ENCODE measurements at regions not wholly inside any gene's neighbourhood (a gene's known extent, or its start where the extent isn't known, plus 50 kb on each side); places are given as distances from the start of the nearest gene placed in this dataset.
"Not testable (repeated sequence)": the region's sequence is repeated elsewhere in the genome, so short reads cannot be mapped to it uniquely, and the experiment has no call there.

DNA sequence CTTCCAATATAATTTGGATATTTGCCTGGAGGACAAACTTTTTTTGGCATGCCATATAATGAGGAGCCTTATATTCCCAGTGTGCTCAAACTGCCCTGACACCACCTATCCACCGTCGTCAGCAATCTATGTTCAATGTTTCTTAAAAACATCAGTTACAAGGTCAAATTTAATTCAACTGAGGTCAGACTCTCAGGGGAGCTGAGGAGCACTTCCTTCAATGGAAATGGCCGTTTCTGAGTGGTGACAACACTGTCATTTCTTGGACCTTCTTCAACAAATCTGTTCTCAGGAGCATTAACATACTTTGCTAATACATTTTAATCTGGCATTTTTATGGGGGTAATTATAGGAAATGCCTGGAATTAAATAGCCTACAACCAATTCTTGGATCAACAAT lies 90.8 kb upstream of the FBXO28 start:
- not testable (repeated sequence) for DNase-seq

DNA sequence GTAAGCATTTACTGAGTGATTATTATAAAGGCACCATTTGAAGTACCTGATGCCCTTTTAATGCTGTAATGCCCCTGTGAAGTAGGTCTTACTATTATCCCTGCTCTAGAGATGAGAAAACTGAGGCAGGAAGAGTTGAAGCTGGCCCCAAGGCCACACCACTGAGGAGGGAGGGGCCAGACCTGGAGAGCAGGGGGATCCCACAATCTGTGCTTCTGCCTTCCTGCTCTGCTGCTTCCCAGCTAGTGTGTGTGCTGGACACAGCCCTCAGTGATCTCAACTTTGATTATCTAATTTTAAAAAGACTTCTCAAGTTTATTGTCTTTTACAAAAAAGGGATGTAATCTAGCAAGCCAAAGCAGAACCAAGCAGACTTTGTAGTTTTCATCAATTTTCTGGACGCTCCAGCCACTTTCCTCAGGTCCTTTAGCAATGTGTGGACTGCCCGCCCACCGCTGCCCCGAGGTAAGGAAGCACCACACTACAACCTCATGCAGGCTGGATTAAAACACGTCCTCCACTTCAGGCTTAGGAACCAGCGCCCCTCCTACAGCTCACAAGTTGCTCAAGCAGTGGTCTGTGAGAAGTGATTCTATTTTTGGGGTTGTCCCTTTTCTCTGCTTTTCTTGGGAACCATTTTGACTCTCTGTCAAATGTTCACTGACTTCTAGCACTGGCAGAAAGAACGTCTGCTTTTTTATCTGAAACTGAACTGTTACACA lies 91.5 kb upstream of the FBXO28 start:
- not testable (repeated sequence) for DNase-seq

DNA sequence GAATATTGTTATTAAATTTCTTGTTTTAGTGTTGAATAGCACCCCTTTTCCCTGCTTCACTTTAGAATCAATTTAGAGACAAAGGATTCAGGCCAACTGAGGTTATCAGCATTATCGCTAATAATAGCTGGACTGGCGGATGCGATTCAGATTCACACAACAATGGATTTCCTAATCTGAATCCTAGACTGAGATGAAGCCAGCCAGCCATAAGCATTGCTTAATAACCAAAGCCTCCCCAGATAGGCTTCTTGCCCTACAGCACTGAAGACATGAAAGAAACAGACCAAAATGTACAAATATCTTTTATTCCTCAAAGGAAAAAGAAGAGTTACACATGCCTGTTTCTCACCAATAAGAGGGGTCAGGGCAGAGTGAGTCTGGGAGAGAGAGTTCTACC lies 94.0 kb upstream of the FBXO28 start:
- DNase-seq, result not testable (repeated sequence)

DNA sequence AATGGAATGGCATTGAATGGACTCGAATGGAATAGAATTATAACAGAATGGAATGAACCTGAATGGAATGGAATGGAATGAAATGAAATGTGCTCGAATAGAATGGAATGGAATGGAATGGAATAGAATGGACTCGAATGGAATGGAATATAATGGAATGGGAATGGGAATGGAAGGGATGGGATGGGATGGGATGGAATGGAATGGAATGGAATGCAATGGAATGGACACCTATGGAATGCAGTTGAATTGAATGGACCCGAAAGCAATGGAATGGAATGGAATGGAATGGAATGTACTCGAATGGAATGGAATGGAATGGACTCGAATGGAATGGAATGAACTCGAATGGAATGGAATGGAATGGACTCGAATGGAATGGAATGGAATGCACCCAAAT lies 98.1 kb upstream of the FBXO28 start:
- not testable (repeated sequence) for DNase-seq

DNA sequence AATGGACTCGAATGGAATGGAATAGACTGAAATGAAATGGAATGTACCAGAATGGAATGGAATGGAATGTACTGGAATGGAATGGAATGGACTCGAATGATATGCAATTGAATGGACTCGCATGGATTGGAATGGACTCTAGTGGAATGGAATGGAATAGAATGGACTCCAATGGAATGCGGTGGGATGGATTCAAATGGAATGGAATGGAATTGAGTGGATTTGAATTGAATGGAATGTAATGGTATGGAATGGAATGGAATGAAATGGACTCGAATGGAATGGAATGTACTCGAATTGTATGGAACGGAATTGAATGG lies 99.6 kb upstream of the FBXO28 start:
- DNase-seq, result no peak

DNA sequence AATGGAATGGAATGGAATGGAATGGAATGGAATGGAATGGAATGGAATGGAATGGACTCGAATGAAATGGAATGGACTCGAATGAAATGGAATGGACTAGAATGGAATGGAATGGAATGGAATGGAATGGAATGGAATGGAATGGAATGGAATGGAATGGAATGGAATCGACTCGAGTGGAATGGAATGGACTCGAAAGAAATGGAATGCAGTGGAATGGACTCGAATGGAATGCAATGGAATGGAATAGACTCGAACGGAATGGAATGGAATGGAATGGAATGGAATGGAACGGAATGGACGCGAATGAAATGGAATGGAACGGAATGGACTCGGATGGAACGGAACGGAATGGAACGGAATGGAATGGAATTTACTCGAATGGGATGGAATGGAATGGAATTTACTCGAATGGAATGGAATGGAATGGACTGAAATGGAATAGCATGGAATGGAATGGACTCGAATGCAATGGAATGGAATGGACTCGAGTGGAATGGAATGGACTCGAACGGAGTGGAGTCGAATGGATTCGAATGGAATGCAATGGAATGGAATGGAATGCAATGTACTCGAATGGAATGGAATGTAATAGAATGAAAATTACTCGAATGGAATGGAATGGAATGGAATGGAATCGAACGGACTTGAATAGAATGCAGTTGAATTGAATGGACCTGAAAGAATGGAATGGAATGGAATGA lies 100.1 kb upstream of the FBXO28 start:
- DNase-seq, result not testable (repeated sequence)

DNA sequence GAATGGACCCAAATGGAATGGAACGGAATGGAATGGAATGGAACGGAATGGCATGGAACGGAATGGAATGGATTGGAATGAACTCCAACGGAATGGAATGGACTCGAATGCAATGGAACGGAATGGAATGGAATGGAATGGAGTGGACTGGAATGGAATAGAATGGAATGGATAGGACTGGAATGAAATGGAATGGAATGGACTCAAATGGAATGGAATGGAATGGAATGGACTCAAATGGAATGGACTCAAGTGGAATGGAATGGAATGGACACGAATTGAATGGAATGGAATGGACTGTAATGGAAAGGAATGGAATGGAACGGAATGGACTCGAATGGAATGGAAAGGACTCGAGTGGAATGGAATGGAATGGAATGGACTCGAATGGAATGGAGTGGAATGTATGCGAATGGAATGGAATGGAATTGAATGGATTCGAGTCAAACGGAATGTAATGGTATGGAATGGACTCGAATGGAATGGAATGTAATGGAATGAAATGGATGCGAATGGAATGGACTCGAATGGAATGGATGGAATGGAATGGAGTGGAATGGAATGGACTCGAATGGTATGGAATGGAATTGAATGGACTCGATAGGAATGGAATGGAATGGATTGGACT lies 101.0 kb upstream of the FBXO28 start:
- DNase-seq, result not testable (repeated sequence)

DNA sequence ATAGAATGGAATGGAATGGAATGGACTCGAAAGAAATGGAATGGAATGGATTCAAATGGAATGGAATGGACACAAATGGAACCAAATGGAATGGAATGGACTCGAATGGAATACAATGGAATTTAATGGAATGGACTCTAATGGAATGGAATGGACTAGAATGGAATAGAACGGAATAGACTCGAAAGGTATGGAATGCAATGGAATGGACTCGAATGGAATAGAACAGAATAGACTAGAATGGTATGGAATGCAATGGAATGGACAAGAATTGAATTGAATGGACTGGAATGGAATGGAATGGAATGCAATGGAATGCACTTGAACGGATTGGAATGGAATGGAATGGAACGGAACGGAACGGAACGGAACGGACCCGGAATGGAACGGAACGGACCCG lies 101.7 kb upstream of the FBXO28 start:
- not testable (repeated sequence) for DNase-seq

DNA sequence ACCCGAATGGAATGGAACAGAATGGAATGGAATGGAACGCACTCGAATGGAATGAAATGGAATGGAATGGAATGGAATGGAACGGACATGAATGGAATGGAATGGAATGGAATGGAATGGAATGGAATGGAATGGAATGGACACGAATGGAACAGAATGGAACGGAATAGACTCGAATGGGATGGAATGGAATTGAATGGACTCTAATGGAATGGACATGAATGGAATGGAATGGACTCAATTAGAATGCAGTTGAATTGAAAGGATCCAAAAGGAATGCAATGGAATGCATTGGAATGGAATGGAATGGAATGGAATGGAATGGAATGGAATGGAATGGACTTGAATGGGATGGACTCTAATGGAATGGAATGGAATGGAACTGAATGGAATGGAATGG lies 102.2 kb upstream of the FBXO28 start:
- DNase-seq, result not testable (repeated sequence)

DNA sequence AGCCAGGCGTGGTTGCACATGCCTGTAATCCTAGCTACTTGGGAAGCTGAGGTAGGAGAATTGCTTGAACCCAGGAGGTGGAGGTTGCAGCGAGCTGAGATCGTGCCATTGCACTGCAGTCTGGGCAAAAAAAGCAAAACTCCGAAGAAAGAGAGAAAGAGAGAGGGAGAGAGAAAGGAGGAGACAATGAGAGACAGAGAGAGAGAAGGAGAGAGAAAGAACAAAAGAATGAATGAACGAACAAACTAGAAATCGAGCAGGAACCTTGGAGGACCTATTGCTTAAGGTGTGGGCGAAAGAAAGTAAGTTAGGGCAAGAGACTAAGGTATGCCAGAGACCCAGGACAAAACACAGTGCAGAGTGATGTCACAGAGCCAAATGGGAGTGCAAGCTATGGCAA lies 102.8 kb upstream of the FBXO28 start:
- not testable (repeated sequence) for DNase-seq

DNA sequence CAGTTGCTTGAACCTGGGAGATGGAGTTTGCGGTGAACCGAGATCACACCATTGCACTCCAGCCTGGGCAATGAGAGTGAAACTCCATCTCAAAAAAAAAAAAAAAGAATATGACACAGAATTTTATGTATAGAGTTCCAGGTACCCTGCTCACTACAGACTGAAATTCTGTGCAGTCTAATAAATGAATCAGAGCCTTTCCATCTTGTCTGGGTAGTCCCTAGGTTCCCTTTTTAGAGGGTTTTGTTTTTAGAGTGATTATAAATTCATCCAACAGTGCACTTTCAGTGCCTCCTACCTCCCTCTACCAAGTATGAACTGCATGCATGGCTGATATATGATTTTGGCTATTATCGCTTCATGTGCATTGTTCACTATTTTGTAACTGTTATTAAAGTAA lies 107.9 kb upstream of the FBXO28 start:
- DNase-seq, result not testable (repeated sequence)

DNA sequence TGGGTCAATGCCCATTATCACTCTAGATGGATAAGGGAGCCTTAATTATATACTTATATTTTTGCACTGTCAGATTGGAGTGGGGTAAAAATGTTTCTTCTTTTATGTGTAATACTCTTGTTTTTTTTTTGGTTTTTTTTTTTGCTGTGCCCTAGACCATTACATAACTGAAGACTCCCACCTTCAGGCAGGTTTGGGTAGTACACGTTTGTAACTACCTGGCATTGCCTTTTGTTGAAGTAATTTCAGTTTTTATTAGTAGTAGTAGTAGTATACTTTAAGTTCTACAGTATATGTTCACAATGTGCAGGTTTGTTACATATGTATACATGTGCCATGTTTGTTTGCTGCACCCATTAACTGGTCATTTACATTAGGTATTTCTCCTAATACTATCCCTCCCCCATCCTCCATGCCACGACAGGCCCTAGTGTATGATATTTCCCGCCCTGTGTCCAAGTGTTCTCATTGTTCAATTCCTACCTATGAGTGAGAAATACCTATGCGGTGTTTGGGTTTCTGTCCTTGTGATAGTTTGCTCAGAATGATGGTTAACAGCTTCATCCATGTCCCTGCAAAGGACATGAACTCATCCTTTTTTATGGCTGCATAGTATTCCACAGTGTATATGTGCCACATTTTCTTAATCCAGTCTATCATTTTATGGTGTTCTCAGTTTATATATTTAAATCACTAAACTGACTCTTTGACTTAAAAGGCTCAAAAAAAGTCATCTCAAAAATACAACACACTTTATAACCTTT lies 109.2 kb upstream of the FBXO28 start:
- not testable (repeated sequence) for DNase-seq

DNA sequence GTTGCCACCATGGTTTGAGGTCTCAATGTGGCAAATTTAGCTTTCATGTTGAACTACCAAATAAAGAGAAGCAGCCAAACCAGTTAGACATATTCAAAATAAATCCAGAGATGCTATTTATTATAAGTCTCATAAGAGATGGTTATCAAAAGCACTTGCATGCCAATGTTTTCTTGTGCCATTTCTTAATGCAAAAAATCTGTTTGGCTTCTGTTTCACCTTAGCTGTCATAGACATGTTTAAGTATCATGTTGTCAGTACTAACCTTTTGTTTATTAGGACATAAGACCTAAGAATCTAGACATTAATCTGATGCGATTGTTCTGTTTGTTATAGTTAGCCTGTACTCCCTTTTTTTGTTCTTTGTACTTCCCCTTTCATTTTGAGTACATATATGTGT lies 110.0 kb upstream of the FBXO28 start:
- DNase-seq, result not testable (repeated sequence)

DNA sequence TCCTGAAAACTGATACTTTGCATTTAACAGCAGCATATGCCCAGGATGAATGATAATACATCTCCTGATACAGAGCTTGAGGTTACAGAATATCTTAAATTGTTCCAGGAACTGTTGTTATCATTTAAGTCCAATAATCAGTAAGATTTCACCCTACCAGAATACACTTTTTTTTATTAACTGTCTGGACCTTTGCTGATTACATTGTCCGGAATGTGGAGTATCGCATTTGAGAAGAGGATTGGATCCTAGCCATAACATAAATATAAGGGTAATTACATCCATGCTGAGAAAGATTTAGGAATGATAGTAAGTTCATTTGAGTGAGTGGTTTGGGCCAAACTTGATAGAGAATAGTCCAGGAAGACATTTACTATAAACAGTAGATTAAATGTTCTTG lies 112.2 kb upstream of the FBXO28 start:
- not testable (repeated sequence) for DNase-seq

DNA sequence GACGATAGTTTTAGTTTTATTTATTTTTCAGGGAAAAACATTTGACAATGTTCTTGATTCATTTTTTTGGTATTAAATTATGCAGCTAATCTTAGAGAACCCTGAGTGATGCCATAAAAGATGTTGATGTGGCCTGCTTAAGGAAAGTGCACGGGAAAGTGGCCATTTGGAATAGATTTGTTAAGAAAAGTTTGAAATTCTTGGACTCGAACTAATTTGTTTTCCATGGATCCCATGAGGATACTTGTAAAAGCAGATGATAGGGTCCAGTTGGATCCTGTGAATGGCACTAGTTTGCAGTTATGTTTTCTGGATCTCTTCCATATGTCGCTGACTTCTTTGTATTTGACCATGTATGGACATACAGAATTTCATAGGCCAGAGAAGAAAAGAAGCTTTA lies 114.2 kb upstream of the FBXO28 start:
- not testable (repeated sequence) for DNase-seq

DNA sequence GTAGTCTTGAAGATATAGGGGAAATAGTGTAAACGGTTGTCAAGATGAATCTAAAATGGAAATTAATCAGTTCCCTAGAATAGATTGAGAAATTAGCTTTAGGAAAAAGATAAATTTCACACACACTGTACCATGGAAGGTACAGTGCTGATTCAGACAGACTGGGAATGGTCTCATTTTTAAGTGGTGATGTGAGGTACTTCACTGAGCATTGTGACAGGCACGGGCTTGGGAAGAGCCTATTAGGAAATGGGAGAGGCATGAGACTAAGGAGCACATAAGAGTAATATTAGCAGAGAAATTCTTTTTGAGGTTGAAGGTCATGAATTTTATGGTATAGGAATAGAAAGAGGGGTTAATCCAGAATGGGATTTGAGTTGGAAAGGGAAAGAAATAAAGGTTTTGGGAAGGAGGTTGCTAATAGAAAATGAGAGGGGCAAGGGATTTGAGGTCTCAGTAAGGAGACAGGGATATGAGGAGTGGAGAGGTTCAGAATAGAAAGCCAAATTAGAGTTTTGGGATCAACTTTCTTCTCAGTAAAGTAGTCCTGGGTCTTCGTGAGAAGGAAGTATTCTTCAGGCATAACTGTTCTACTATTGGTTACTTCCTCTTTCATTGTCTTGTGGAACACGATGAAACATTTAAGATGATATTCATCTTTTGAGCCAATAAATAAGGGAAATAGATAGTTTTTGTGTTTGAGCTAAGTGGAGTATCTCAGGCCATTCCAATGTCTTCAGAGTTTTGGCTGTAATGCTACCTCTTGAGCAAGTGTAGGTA lies 115.0 kb upstream of the FBXO28 start:
- DNase-seq, result not testable (repeated sequence)

DNA sequence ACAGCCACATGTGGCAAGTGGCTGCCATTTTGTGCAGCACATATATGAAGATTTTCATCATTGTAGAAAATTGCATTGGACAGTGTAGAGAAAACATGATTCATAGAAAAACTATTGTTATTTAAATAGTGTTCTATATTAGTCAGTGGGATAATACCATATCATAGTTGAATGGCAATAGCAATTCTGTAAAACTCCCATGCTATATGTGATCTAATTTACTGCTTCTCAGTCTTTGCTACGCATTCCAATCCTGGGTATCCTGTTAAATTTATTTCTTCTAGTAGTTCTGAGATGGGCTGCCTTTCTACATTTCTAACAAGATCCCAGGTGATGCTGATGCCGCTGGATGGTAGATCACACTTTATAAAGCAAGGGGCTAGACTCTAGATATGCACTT lies 117.5 kb upstream of the FBXO28 start:
- not testable (repeated sequence) for DNase-seq

DNA sequence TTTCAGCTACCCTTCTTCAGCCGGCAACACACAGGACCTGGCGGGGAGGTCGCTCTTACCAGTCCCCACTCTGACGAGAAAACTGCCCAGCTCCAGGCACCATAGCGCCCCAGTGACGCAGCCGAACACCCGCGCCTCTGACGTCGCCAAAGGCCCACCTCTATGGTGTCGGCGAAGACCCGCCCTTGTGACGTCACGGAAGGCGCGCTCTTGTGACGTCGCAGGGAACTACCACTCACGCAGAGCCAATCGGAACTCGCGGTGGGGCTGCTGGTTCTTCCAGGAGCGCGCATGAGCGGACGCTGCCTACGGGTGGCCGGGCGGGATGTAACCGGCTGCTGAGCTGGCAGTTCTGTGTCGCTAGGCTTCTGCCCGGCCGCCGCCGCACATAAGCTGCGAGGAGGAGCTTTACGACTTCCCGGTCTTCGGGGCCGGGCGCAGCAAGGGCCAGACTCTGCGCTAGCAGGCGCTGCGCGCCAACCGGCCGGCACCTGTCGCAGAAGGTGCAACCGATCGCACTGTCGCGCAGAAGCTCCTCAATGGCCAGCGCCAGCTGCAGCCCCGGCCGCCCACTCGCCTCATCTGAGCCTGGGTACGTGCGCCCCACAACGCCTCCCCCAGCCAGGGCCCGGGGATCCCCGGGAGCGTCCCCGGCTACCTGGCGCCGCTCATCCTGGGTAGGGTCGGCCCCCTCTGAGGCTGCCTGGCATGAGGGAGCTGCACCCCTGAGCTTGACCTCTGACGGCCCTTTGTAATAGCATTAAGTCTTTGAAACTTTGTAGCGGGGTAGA lies 121.3 kb upstream of the FBXO28 start:
- peak; percentile 100 for DNase-seq

DNA sequence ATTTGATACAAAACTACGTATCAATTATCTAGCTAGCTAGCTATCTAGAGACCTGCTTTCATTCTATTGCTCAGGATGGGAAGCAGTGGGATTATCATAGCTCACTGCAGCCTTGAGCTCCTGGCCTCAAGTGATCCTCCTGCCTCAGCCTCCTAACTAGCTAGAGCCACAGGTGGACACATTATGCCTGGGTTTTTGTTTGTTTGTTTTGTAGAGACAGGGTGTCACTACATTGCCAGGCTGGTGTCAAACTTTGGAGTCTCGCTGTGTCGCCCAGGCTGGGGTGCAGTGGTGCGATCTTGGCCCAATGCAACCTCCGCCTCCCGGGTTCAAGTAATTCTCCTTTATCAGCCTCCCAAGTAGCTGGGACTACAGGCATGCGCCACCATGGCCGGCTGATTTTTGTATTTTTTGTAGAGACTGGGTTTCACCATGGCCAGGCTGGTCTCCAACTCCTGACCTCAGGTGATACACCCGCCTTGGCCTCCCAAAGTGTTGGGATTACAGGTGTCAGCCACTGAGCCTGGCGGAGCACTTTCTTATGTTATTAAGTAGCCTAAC lies 122.5 kb upstream of the FBXO28 start:
- DNase-seq, result not testable (repeated sequence)

DNA sequence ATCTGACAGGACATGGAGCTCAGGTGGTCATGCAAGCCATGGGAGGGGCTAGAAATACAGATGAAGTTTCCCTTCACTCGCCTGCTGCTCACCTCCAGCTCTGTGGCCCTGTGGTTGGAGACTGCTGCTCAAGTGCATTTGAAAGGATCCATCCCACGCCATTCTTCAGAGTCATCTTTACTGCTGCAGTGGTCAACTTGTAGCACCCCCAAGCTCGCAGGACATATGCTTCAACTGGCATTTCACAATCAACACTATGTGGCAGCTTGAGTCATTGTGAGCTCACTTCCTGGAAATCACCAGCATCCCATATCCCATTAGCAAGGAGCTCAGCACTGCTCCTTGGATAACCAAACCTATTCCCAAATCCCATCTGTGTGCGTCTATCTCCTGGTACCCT lies 116.2 kb upstream of the TP53BP2 start:
- not testable (repeated sequence) for DNase-seq

DNA sequence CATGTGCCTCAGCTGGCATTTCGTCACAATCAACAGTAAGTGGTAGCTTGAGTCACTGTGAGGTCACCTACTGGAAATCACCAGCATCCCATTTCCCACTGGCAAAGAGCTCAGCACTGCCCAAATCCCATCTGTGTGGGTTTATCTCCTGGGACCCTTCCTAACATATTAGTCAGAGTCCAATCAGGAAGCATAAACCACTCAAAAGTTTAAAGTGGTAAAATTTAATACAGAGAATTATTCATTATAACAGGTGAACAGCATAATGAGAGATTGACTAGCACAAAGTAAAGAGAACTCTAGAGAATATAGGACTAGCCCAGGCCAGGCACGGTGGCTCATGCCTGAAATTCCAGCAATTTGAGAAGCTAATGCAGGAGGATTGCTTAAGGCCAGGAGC lies 107.1 kb upstream of the TP53BP2 start:
- not testable (repeated sequence) for DNase-seq

Data from left hindlimb (tissue), 1 donor.